HuH-7.5 (cell line): ENCODE measurements at regions not wholly inside any gene's neighbourhood (a gene's known extent, or its start where the extent isn't known, plus 50 kb on each side); places are given as distances from the start of the nearest gene placed in this dataset.
"Not testable (repeated sequence)": the region's sequence is repeated elsewhere in the genome, so short reads cannot be mapped to it uniquely, and the experiment has no call there.

Experiments
- DNase-seq: peaks from one replicate; pipeline ENCODE4 v3.0.0; 2011; ENCODE audit warnings: low spot score

DNA sequence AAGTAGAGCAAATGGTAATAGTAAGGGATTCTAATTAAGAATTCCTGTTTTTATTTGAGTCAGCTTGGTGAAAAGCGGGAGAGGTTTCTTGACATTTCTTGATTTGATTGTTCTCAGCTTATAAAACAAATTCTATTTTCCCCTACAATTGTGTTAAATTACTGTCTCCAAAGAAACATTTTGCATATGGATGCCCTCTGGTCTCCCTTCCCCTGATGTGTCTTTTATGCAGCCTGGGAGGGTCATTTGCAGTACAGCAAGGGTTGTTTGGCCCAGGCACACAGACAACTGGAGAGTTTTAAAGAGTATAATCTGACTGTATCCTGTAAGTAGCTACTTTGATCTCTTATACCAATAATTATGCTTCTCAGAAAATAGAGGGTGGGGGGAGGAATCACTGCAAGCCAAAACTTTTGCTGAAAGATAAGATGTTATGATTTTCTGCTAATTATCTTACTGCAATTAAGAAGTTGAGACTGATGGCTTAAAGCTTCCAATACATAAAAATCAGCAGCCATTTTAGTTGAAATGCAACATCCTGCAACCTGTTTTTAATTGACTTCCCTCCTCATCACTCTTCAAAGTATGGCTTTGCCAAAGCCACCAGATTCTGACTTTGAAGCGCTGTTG lies 204.1 kb upstream of the SEMA6A start:
- DNase-seq = no peak

DNA sequence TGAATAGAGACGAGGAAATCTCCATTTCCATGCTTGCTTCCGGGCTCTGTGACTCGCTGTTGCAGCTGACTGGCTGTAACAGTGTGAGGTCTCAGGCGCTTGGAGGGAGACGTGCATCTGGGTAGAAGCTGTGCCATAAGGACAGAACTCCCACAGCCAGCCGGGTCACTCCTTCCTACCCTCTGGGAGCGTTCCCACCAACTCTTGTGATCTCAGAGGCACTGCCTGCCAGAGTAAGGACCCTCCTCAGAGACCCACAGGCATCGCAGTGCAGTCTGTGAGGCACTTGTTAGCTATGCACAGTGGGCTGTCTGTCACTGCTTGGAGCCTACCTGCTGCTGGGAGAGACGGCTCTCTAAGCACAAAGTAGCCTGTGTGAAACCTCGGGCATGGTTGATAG lies 203.4 kb upstream of the SEMA6A start:
- DNase-seq = no peak

DNA sequence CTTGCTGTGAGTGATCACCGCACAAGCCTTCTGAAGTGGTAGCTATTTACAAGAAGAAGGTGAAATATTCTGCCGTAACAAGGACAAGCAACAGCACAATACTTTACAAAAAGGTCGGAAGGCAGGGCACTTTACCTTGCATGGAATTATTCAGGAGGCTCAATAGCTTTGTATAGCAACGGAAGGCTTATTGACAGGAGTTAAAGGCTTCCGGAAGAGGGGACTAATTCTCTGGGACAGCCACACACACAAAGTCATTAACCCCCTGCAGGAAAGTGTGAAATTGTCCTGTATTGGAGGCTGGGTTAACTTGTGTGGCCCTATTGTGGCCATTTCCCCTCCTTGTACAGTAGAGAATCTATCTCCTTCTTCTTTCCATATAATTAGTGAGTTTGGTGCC lies 199.3 kb upstream of the SEMA6A start:
- no peak for DNase-seq

DNA sequence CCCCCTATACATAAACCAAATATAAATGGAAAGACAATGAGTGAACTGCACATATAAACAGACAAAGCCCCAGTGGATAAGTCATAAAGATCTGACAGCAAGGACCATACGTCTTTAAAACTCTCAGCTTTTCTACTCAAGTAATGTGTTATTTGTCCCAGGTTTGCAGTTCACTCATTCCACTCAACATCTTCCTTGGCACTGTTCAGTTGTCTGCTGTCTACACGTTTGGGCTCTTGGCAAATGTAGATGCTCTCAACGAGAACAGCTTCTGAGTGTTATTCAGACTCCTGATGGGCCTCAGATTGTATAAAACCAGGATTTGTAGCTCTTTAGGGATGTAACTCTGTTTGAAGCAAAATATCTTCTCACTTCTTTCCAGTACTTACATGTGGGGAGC lies 198.2 kb upstream of the SEMA6A start:
- no peak for DNase-seq

DNA sequence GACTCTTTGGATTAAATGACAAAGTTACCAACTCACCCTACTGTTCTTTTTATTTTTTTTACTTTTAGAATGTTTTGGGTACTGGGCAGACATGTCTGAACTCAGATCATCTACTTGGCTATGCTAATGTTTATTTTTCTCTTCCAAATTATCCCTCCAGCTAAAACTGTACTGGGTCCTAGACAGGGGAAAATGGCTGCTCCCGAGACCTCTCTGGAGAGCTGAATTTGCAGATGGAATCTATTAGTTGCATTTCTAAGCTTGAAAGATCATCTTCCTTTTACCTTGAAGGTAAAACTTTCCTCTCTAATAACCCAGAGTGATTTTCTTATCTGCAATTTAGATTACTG lies 197.5 kb upstream of the SEMA6A start:
- no peak for DNase-seq

DNA sequence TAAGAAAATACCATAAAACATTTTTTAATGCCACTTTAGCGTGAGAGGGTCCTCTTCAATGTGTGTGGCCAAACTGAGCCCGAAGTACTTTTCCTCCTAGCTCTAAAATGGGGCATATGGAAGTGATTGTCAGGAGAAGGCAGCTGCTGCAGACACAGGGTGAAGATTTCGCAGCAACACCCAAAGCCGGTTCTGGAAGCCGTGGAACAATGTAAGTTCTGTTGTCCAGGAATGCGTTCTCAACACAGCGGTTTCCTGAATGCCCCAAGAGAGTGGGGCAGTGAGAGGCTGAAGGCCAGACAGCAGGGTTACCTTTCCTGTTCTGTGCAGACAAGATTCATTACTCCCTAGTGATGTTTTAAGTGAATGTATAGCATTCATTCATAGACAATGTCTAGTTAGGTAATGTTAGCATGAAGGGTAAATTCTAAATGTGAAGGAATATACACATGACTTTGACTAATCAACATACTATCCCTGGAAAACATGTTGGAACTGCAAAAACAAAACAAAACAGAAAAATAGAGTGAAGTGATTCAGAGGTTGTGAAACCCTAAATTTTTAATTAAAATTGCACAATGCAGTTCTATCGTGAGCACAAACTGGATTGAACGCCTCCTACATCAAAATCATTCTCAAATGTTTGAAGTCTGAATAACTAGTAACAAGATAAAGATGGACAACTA lies 197.0 kb upstream of the SEMA6A start:
- DNase-seq = no peak

DNA sequence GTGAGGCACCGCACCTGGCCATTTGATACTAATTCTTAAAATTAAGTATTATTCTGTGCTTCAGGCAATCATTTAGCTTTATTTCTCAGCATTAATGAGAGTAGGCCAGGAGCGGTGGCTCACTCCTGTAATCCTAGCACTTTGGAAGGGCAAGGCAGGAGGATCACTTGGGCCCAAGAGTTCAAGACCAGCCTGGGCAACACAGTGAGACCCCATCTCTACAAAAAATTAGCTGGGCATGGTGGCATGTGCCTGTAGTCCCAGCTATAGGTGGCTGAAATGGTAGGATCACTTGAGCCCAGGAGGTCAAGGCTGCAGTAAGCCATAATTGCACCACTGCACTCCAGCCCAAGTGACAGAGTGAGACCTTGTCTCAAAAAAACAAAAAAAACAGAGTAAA lies 195.3 kb upstream of the SEMA6A start:
- DNase-seq = not testable (repeated sequence)

DNA sequence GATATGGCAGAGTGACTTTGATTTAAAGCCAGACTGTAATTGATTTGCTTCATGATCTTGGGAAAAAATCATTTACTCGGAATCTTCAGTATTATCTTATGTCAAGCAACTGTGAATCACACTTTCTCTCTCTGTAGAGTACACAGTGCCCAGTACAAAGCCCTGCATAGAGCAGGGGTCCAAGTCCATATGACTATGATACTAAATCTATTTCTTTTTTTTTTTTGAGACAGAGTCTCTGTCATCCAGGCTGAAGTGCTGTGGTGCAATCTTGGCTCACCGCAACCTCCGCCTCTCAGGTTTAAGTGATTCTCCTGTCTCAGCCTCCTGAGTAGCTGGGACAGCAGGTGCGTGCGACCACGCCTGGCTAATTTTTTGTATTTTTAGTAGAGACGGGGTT lies 194.8 kb upstream of the SEMA6A start:
- DNase-seq = no peak

DNA sequence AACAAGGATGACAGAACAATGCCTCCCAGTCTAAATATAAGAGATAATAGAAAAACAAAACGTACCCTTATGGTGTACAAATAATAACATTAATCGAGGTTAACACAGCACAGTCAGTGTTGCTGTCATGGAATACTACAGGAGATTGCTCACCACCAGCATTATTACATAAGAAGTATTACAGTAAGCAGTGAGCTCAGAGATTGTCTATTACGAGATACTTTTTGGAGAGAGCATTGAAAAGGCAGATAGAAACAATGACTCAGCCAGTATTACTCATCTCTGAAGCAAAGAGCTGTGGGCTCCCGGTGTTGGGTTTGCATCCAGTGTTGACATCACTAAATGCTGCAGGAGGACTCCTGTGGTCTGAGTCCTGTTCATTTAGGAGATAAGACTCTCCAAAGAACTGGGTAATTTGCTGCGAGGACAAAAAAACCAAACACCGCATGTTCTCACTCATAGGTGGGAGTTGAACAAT lies 191.9 kb upstream of the SEMA6A start:
- DNase-seq = peak; percentile 19

DNA sequence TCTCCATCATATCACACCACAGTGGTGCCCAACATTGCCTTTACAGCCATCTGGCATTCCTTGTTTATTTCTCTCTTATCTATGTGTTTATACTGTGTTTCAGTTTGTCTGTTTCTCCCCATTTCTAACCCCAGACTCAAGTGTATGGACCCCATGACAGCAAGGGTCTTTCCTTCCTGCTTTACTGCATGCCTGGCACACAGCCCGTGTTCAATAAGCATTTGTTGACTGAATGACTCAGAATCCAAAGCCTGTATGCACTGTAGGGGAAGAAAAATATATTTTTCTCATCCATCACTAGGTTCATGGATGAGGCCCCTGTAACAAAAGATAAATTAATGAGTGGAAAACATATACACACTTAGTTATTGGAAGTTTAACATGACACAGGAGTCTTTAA lies 190.8 kb upstream of the SEMA6A start:
- DNase-seq = no peak

DNA sequence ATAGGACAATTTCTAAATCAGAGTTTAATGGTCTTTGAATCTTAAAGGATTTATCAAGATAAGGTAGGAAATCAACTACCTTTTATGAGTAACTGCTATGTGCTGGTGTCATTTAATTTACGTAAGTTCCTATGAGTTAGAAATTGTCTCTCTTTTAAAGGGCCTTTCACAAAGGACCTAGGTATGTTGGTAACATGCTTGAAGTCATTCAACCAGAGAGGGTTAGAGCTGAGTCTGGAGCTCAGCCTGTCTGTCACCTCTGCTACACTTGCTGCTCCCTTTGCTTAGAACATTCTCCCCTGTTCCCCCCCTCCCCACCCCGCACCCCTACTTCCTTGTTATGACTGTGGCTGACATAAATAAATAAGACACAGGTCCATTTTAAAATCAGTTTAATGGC lies 190.3 kb upstream of the SEMA6A start:
- no peak for DNase-seq

DNA sequence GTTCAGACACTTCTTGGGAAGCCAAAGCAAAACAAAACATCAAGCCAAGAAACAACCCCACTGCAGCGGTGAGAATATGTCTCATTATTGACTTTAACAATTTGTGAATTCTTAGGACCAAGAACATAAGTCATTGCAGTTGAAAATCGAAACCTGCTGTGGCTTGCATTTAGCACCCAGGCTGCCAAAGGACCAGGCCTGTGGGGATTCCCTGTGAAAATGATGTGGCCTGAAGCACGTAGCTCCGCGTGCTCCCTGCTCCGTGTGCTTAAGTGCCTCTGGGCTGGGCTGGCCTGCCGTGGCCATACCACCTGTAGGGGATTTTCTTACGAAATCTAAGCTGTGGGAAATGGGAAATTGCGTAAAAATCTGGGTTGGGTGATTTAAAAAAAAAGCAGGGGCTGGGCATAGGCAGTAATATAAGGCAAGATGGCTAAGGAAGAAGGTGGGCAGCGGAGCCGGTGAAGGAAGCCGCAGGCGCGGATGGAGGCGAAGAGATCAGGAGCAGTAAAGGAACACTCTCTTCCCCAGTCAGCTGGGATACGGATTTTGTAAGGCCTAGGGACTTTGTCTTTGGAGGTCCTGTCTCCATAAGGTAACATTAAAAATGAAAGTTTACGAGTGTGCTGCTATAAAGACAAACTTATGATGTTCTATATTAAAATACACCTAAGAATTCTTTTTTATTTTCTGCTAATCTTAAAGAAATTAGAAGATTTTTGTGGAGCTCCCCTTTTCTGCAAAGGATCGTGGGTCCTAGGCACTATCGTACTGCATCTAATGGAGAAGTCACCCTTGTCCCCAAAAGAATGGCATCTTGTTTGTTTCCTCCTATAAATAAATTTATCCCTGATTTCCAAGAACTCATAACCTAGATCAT lies 189.6 kb upstream of the SEMA6A start:
- no peak for DNase-seq

DNA sequence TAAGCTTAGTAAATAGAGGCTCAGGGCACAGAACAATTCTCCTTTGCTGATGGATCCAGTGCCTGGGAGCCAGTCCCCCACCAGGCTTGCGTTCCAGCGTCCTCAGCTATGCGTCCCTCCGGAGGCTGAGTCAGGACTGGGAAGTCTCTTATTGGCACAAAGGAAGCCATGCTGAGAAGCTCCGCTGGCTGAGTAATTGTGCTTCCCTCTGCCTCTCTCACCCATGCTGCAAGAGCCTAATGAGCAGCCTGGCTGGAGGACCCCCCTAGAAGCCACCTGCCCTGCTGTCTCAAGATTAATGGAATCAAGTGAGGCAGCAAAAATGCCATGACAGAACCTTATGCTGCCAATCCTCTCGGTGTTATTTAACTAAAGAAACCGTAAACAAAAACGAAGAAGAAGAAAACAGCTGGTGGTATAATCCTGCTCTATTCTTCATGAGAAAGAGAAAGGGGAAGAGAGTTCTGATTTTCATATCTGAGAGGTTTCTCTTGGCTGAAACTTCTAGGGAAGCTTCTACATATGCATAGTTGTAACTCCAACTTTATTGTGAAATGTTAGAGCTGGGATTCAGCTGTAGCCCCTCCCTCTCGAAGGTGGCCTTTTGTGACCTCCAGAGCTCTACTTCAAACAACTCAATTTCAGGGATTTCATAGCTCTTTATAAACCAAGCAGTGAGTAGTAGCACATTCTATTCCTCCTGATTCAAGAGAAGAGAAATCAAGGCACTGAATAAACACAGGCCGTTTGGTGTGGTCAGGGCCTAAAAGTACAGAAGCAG lies 185.4 kb upstream of the SEMA6A start:
- no peak for DNase-seq

DNA sequence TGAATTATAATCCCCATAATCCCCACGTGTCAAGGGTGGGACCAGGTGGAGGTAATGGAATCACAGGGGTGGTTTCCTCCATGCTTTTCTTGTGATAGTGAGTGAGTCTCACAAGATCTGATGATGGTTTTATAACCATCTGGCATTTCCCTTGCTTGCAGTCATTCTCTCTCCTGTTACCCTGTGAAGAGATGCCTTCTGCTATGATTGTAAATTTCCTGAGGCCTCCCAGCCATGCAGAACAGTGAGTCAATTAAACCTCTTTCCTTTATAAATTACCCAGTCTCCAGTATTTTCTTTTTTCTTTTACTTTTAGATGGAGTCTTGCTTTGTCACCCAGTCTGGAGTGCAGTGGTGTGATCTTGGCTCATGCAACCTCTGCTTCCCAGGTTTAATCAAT lies 182.7 kb upstream of the SEMA6A start:
- no peak for DNase-seq

DNA sequence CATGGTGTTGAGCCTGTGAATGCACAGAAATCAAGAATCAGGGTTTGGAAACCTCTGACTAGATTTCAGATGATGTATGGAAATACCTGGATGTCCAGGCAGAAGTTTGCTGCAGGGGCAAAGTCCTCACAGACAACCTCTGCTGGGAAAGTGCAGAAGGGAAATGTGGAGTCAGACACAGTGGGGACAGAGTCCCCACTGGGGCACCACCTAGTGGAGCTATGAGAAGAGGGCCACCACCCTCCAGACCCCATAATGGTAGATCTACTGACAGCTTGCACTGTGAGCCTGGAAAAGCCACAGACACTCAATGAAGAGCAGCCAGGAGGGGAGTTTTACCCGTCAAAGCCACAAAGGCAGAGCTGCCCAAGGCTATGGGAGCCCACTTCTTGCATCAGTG lies 181.9 kb upstream of the SEMA6A start:
- DNase-seq = no peak

DNA sequence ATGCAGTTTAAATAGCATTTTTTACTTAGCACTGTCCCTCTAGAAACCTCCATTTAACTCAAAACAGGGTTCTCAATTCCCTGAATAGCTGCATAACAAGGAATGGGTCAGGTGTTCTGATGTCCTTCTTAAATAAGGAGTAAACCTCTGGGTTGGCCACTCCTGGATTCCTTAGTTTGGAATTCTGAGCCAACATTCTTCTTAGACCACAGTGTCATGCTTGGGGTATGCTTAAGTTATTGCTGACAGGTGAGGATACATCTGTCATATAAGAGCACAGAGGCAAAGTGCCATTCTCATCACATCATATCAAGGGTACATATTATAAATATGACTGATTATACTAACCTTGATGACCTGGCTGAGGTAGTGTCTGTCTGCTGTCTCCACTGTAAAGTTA lies 179.9 kb upstream of the SEMA6A start:
- DNase-seq = no peak

DNA sequence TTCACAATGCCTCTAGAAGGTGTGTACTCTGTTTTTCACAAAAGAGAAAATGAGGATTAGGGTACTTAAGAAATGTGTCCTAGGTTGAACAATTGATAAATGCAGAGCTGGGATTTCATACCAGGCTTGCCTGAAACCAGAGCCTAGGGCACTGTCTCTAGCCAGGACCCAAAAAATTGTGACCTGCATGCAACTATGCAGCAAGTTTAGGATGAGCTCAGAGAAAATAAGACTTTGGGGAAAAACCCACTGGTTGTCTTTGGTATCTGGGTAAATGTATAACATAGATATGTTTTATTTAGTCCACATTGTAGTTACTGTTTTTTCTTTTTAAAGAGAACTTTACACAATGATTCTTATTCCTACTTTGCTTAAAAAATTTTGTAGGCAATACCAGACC lies 177.1 kb upstream of the SEMA6A start:
- no peak for DNase-seq

DNA sequence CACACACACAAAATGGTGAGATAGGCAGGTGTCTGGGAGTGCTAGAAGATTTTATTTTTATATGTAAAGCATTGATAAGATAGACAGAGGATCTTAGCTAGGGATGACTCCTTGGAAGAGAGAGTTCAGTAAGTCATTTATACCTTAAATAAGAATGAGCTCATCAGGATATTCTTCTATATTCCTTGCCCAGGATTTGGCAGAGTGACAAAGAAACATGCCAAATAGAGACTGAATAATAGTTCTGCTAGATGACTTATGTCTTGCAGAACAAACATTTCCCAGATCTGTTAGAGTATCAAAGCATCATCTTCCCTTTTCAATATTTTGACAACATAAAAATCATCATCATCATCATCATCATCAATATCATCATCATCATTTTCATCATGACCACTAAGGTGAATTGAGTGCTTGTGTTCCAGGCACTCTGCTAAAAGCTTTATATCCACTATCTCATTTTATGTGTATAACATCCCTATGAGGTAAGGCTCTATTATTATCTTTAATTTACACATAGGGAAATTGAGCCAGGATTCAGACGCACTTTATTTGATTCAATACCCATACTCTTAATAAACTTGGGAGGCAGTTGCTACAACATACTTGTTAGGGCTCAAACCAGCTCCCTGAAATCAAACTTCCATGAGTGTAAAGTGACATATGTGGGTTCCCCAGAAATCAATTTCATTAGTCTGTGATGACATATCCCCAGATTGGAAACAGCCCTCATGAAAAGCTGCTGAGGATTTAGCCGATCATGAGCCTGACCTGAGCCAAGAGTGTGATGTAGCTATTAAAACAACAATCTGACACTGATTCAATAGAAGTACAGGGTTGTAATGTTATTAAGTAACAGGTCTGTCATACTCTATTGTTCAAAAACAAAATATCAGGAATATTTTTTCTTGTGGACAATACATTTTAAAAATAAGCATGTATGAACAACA lies 176.3 kb upstream of the SEMA6A start:
- DNase-seq = no peak

DNA sequence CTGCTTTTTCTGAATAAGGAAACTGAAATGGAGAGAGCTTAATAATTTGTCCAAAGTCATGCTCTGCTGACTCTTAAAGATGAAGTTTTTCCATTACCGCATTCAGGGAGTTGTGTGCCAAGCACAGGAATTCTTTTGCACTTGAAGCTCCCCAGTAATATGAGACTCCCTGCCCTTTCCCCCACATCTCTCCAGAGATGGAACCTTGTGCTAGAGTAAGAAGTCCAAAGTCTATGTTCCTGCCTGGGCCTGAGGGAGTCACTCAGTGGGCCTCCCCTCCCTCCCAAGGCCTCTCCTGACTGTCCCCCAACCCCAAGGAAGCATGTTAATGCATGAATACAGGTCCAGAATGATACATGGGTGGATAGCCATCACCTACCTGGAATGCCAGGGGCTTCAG lies 173.3 kb upstream of the SEMA6A start:
- DNase-seq = no peak

DNA sequence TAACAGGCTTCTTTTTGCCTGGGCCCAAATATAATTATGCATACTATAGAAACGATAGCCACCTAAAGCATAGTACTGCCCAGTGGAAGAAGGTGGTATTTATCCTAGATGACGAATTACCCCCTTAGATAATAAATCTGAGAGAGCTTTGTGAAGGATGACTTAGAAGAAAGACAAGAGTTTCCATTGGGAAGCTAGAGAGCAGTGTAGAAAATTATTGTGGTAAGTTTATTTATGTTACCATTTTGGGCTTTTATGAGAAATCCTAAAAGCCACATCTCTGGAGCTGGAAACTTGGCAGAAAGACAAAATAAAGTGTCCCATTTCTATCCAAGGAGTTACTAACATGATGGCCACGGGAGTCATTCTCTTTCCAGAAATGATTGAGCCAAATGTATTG lies 172.0 kb upstream of the SEMA6A start:
- no peak for DNase-seq

DNA sequence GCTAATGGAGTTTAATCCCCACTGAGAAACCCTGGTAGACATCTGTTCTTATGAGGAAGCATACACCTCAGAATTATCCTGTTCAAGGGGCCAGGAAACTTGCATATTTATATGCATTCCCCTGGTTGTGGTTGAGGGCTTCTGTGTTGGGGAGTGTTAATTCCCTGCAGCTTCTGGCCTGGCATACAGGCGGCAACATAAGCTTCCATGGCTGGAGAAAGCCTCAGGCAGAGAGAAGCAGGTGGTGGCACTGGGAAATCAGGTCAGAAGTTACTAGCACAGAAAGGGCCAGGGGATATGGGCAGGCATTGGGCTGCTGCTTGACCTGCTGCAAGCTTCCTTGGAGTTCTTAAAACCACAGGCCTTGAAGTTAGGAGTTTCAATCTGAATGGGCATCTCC lies 166.1 kb upstream of the SEMA6A start:
- DNase-seq = no peak
